Fibroblast of skin of right quadriceps (primary cell): ENCODE measurements at regions not wholly inside any gene's neighbourhood (a gene's known extent, or its start where the extent isn't known, plus 50 kb on each side); places are given as distances from the start of the nearest gene placed in this dataset.
"Not testable (repeated sequence)": the region's sequence is repeated elsewhere in the genome, so short reads cannot be mapped to it uniquely, and the experiment has no call there.

Experiments
- DNase-seq: peaks from one replicate; pipeline ENCODE4 v3.0.0-alpha.2; 2013

DNA sequence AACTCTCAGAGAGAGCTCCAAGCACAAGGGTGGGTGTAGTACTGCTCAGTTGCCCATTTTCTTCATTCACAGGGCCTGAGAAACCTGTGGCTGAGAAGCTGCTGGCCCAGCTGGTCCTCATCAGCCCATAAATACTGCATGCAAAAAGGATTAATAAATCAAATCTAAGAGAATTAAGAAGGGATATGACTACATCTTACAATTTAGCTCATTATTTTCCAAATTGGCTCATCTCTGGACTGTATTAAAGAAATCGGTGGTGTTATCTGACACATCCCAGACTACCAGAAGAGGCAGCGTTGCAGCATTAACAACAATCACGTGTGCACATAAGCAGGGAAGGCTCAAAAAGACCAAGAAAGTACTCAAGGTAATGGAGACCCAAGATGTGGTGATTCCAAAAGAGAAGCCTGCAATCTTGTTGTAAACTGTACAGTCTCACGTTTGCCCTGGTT, 90.7 kb downstream of the CD24 start:
- no peak for DNase-seq

DNA sequence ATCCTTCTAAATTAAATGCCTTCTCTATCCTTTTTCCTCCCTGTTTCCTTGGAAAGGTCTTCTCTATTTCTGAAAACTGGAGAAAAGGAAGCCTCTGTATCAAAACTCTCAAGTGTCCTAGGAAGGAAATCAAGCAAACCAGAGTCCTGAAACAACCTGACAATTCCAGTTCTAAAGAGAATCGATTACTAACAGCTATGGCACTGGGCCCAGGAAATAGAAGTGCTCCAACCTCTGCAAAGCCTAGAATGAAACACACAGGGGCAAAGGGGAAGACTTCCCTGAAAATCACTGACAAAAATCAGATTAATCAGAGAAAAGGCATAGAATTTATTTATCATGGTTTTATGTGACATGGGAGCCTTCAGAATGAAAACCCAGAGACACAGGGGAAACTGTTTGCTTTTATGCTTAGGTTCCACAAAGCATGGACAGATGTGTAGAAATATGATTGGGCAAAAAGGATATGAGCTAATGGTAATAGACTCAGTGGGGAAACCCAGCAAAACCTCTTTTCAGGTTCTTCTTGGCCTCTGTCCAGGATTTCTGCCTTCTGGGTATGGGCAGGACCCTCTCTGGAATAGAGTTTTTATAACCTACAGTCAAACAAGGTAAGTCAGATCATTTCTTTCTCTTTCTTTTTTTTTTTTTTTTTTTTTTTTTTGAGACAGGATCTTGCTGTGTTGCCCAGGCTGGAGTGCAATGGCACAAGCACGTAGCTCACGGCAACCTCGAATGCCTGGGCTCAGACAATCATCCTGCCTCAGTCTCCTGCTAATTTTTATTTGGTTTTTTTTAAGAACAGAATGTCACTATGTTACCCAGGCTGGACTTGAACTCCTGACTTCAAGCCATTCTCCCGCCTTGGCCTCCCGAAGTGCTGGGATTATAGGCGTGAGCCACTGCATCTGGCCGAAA, 91.7 kb downstream of the CD24 start:
- DNase-seq = no peak

DNA sequence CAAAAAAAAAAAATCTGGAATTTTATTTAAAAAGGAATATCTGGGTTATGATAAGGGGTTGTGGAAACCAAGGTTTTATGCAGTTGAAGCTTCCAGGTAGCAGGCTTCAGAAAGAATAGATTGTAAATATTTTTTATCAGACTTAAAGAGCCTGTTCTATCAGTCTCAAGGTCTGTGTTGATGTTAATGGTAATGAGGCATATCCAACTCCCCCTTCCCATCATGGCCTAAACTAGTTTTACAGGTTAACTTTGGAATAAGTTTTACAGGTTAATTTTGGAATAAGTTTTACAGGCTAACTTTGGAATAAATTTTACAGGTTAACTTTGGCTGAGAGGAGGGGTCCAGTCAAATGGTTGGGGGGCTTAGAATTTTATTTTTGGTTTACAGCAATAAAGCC, 92.4 kb downstream of the CD24 start:
- DNase-seq = no peak

DNA sequence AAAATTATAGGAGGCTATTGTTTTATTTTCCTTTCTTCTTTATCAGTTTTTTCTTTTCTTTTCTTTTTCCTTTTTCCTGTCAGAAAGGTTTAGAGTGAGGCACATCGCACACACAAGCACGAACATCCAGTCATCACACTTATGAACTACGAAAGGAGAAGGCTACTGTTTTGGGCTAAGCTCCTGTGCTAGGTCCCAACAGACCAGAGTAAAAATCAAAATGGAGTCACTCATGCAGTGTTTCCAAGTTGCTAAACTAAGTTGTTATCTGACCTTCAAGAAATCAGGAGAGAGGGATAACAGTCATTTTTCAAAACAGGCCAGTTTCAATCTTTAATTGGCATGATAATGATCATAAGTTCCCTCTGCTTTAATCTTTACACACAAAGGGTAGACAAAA, 93.6 kb downstream of the CD24 start:
- DNase-seq = no peak

DNA sequence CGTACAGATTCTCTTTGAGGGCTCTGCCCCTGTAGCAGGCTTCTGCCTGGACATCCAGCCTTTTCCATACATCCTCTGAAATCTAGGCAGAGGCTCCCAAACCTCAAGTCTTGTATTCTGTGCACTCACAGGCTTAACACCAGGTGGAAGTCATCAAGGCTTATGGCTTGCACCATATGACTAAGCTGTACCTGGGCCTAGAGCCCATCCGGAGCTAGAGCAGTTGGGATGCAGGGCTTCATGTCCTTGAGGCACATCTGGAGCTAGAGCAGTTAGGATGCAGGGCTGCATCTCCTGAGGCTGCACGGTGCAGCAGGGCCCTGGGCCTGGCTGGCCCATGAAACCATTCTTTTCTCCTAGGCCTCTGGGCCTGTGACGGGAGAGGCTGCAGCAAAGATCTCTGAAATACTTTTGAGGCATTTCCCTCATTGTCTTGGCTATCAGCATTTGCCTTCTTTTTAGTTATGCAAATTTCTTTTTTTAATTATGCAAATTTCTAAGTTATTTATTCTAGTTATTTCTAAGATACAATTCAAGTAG, 98.7 kb downstream of the CD24 start:
- no peak for DNase-seq

DNA sequence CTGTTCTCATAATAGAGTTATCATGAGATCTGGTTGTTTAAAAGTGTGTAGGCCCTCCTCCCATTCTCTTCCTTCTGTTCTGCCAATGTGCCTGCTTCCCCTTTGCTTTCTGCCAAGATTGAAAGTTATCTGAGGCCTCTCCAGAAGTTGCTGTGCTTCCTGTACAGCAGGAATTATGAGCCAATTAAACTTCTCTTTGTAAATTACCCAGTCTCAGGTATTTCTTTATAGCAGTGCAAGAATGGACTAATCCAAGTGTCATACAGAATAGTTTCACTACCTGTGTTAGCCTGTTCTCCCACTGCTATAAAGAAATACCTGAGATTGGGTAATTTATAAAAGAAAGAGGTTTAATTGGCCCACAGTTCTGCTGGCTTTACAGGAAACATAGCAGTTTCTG, 100.0 kb downstream of the CD24 start:
- DNase-seq = no peak

DNA sequence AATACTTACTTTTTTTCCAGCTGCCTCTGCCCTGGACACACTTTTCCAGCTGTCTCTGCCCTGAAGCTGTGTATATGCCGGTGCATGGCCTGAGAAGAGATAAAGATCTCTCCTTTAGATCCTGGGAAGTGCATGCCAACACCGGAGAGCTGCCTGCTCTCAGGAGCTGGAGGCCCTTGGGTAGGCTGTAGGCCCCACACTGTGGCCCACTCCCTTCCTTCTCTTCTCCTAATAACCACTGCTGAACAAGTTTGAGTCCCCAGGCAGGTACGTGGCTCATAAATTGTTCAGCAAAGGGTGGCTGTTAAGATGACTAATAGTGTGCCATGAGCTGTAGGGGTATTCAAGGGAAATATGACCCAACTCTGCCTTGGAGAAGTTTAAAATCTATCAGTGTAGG, 102.5 kb downstream of the CD24 start:
- no peak for DNase-seq

DNA sequence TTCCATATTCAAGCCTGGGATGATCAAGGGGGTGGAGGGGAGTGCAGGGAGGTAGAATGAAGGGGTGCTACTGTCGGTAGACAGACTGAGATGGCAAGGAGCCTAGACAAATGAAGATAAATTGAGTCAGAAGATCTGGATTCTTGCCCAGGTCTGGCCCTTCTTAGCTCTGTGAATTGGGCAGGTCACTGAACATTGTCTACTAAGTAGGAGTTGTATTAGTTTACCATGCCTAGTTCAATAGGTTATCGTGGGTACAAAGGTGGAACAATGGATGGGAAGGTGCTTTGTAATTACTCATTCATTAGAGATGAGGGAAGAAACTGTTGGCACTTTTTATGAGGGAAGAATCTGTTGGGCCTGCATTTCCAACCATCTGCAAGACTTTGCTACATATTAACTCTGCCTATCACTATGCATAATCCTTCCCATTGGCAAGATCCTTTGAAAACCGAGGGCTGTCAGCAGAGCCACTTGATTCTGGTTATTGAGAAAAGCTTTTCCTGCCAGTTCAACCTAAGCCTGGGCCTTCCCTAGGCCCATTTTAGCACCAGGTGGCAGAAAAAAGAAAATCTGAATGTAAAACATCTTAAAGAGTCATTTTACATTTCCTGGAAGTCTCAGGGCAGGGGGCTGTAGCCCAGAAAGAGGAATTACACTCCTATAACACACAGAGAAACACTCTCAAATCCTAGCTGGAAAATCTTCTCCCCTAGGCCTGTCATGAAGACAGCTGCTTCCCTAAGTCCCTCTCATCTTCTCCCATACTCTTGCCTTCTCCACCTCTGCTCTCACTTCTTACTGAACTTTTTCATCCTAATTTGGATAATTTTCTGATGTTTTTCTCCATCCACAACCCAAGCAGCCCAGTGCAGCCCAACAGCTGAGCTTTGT, 103.5 kb downstream of the CD24 start:
- DNase-seq = no peak

DNA sequence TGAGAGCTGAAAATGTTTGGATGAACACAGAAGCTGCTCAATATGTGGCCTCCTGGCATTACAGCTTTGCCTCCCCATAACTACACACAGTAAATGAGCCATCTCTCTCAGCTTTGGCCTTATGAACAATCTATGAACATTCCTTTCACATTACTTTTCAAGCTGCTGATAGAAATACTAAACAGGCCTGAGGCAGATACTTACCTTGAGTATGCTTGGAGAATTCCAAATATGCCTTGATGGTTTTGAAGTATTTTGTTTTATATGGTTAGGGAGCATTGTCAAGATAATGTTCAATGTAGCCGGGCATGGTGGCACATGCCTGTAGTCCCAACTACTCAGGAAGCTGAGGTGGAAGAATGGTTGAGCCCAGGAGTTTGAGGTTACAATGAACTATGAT, 104.5 kb downstream of the CD24 start:
- peak; percentile 68 for DNase-seq

DNA sequence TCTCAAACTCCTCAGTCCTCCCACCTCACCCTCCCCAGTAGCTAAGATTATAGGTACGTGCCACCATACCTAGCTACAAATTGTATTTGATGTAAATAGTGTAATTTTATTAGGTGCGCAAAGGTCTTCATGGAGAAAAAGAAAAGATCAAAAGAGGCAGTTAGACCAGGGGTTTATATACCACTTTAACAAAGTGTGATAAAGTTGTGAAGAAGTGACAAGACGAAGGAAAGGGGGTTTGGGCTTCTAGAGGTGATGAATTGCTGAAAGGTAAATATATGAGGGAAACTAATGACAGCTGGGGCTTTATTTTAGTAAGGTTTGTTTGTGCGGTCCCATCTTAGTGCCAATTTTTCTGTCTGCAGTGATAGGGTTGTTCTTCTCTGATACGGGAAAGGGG, 105.3 kb downstream of the CD24 start:
- DNase-seq = no peak

DNA sequence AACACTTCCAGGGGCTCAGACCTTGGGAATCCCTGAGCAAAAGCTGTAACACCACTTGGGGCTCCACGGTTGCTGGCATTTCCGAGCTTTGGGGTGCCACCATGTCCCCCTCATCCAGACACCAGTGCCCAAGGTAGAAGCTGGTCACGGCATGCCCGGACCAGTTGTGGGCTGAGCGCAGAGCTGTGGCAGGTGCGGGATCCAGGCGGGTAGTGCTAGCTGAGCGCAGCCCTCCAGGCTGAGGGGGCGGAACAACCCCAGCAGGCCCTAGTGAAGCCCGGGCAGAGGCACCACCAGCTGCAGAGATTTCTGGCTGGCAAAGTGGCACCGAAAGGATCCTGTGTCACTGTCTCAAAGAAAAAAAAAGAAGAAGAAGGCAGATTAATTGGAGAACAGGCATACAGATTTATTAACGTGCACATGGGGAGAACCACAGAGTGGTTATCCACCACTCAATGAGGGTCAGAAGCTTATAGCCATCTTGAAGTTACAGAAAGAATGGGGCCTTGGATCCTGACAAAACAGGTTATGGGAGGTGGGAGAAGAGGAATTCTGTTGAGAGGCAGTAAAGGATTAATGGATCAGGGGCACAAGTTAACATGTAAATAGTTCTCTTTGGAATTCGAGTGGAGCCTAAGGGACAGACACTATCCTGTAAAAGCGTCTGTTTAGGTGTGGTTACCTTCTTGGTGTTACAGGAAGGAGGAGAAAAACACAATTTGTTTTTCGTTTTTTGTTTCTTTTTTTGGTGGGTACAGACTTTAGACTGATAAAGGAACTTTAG, 107.5 kb downstream of the CD24 start:
- no peak for DNase-seq

DNA sequence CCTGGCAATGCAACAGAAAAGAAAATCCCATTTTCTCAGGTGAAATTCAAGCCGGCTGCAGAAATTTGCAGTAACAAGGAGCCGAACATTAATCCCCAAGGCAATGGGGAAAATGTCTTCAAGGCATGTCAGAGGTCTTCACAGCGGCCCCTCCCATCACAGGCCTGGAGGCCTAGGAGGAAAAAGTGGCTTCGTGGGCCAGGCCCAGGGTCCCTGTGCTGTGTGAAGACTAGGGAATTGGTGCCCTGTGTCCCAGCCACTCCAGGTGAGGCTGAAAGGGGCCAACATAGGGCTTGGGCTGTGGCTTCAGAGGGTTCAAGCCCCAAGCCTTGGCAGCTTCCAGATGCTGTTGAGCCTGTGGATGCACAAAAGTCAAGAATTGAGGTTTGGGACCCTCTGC, 111.7 kb downstream of the CD24 start:
- DNase-seq = no peak

DNA sequence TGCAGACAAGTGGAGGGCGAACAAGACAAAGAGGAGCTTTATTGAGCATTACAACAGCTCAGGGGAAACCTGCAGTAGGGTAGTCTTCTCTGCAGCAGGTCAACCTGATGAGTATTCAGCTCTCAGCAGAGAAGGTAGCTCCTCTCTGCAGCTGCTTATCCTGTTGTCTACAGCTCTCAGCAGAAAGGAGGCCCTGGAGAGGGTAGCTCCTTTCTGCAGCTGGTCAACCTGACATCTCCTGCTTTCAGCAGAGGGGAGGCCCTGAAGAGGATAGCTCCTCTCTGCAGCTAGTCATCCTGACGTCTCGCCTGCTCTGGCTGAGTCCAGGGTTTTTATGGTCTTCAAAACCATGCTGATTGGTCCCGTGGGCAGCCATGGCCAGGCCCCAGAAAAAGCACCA, 113.6 kb downstream of the CD24 start:
- DNase-seq = no peak

DNA sequence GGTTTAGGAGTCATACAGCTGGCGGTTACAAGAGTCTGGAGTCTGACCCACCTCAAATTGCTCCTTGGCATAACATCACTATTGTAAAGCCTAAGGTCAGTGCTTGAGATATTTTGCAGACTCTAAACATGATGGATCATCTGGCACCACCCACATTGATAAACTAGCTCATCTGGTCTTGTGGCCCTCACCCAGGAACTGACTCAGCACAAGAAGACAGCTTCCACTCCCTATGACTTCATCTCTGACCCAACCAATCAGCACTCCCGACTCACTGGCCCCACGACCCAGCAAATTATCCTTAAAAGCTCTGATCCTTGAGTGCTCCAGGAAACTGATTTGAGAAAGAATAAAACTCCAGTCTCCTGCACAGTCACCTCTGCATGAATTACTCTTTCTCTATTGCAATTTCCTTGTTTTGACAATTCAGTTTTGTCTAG, 115.9 kb downstream of the CD24 start:
- peak; percentile 23 for DNase-seq

DNA sequence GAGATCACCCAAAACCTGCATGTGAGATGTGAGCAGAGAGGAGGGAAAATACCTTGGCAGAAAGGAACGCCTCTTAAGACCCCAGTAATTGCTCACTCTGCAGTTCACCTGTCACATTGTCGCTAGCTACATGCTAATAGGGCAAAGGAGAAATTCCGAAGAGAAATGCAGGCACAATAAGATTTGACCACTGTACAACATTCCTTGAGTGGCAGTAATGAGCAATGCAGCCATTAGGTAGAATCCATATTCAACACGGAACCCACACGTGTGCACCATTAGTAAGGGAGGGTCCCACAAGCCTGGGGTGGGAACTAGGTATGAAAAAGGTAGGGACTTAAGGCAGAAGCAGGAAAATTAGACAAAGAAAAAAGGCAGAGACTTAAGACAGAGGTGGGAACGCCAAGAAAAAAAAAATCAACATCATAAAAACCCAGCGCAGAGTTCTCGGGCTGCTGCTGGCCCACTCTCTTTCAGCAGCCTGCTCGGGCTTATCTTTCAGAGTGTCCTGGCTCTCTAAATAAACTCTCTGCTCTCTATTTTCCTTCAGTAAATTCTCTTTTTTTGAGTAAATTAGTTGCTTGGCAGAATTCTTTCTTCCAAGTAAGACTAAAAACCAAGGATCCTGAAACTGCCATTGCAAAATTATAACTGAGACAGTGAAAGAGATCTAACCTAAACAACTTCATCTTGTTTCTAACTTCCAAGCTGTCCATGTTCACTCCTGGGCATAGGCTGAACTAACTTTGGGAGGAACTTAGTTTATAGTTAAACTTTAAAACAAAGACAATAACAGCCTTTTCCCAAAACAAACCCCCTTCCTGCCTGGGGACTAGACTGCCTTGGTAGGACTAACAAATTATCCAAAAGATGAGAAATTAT, 116.5 kb downstream of the CD24 start:
- DNase-seq = no peak

DNA sequence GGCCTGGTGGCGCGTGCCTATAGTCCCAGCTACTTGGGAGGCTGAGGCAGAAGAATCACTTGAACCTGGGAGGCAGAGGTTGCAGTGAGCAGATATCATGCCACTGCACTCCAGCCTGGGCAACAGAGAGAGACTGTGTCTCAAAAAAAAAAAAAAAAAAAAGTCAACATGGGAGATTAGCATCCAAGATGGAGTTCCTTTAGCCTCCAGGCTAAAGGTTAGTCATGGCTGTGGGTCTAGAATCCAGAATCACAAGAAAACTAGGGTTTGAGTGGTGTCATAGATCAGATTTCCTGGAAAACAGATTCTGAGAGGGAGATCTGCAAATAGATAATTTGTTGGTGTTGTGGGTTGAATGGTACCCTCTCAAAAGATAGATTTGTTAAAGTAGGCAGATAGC, 117.2 kb downstream of the CD24 start:
- DNase-seq = not testable (repeated sequence)

DNA sequence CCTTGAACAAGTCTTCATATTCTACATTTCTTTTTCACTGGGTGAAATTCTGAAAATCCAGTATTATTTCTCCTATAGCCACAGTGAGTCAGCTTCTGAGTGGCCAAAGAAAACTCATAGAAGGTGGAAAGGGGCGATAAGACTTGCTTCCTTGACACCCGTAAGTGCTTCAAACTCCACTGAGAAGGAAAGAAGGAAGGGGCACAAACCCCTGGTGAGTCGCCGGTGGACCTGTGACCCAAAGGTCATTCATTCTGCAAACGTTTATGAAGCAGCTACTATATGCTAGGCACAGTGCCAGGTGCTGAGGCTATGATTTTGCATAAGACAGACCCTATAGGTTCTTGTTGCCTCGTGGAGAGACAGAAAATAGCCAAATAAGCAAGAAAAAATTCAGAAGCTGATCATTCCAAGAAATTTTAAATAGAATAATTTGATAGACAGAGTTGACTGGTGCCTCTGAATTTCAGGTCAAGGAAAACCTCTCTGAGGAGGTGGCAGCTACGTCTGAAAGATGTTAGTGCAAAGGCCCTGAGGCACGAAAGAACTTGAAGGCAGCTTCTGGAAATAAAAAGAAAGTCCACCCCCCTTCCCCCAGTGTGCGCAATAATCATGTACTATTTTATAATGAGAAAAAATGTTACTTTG, 118.2 kb downstream of the CD24 start:
- DNase-seq = no peak

DNA sequence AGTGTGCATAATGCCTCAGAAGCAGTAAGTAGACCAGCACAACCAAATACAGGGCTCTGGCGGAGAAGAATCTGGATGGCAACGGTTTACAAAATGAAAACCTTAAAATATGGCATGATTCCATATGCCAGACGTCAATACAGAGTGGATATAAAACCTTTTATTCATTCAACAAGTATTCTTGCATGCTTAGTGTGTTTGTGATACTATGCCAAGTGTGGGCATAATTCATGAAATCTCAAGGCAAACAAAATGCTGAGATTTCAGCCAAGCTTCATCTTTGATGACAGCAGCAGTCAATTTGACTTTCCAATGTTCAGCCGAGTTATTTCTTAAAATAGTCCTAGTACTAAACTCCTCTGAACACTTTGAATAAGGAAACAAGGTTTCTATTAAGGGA, 119.4 kb downstream of the CD24 start:
- no peak for DNase-seq

DNA sequence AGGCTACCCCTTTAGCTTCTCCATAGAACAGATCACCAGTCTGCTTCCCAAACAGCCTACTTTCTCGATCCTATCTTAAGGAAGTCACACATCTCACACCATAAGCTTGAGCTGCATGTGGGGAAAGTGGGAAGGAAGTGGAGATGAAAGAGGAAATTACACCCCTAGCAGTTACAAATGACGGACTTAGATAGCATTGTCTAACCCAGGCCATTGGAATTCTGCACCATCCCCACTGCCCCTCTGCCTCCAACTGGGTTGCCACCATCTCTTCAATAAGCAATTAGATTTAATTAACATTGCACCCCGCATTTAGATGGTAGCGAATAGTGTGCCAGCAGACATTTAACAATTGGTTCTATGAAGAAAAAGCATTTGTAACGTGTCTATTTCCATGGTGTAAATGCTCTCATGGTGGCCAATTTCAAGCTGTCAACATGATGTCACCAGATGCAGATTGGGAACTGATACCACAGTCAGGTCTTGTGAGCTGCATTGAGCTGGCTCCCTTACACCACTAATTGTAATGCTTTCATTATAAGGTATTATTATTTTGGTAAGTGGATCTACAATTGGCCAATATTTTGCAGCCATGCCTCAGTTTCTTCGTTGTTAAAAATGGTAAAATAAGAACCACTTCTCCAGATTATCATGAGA, 124.7 kb downstream of the CD24 start:
- DNase-seq = no peak

DNA sequence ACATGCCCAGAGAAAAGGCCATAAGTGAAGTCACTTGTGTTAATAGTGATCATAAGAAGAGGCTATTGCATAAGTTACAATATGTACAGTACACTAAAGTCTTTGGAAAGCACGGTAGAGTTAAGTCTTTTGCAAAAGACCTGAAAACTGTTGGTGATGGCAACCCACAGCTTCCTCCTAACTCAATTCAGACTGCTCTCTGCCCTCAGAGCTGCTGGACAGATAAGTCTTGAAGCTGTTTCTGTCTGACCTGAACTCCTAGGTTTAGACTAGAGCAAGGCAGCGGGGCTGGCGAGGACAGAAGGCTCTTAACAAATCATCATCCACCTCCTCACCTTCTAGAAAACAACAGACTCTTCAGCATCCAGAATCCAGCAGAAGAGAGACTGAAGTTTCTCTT, 125.4 kb downstream of the CD24 start:
- no peak for DNase-seq

DNA sequence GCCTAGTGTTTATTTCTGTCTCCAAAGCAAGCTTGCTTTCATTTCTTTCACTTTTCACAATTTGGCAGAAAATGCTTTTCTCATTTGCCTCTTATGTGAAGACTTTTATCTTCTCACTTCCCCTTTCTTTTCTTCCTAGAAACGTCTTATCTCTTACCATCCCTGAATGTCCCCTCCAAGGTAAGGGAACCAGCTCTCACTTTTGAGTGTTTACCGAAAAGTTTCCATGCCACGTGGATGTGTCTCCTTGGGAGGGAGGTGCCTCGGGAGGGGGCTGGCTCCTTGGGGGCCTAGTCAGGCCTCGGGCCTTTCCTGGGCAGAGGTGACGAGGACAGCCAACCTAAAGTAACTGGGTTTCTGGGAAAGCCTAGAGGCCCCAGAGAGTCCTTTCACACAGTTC, 127.4 kb downstream of the CD24 start:
- DNase-seq = no peak
